ENCODE measurements at regions not wholly inside any gene's neighbourhood (a gene's known extent, or its start where the extent isn't known, plus 50 kb on each side); places are given as distances from the start of the nearest gene placed in this dataset.

DNA sequence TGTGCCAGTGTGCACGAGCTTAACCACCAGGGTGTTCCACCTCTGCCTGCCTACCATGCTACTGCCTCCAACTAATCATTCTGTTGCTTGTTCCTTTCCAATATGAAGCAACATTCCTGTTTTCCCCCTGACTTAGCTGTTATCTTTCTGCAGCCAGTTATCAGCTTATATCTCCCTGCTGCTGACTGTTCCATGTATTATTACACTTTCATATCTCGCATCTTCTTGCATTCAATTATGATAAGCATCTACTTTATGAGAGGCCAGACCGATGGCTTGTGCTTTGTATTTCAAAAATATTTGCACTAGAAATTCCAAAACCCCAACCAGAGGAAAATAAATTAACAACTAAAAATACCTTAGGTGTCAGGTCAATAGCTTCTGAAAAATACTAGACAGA is 394.0 kb upstream of the BRINP1 start:
- Histone ChIP-seq H3K27ac (no peak overlapping the region), H3K4me1 (no peaks in the 10 kb centered on the region), H3K9me3 (no peaks in the 10 kb centered on the region), H3K27me3 (ENCODE audit: insufficient read depth in 3 of 3, low read length in 2 of 3) (peaks cover 0 to 4% (median 0%) of the 10 kb centered on the region in 3 donors), H3K36me3 (ENCODE audit: insufficient read depth in 1 of 2, low read depth in 1 of 2) (no peaks in the 10 kb centered on the region), H3K4me3 (no peak overlapping the region)
- DNase-seq = no peak
- intact Hi-C loops (cut with DNase I) = no loop called here
- TF ChIP-seq, protein P1, sequence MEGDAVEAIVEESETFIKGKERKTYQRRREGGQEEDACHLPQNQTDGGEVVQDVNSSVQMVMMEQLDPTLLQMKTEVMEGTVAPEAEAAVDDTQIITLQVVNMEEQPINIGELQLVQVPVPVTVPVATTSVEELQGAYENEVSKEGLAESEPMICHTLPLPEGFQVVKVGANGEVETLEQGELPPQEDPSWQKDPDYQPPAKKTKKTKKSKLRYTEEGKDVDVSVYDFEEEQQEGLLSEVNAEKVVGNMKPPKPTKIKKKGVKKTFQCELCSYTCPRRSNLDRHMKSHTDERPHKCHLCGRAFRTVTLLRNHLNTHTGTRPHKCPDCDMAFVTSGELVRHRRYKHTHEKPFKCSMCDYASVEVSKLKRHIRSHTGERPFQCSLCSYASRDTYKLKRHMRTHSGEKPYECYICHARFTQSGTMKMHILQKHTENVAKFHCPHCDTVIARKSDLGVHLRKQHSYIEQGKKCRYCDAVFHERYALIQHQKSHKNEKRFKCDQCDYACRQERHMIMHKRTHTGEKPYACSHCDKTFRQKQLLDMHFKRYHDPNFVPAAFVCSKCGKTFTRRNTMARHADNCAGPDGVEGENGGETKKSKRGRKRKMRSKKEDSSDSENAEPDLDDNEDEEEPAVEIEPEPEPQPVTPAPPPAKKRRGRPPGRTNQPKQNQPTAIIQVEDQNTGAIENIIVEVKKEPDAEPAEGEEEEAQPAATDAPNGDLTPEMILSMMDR (IDR thresholded peaks at IDR 0.05) = no peak
- no peak for ATAC-seq
- WGBS, 3 donors = 65 to 82% (median 69%) methylated on average over 3 of the region's 3 CpGs

DNA sequence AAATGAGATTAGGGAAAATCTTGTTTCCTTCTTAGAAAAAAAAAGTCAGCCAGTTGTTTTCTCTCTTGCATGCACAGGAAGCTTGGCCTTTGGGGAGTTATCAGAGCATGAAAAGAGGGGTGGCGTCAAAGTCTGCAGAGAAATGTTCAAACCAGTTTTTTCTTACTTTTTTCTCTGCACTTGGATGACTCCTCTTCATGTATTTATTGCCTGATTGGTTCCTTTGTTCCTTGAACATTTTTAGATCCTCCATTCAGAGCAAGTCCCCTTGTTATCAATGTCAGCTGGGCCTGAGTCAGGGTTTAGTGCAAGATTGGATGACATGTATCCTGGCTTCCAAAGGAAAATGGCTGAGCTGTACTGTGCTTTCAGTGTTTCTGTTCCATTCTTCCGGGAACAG is 392.6 kb upstream of the BRINP1 start:
- peaks cover 0 to 4% (median 0%) of the 10 kb centered on the region in 3 donors for H3K27me3 ChIP-seq (ENCODE audit: insufficient read depth in 3 of 3, low read length in 2 of 3)
- H3K27ac ChIP-seq = no peak overlapping the region
- ATAC-seq = no peak
- no peaks in the 10 kb centered on the region for H3K9me3 ChIP-seq
- H3K36me3 ChIP-seq (ENCODE audit: insufficient read depth in 1 of 2, low read depth in 1 of 2) = no peaks in the 10 kb centered on the region
- TF ChIP-seq, protein P1 (IDR thresholded peaks at IDR 0.05) = no peak
- DNase-seq = no peak
- intact Hi-C loops (cut with DNase I) = no loop called here
- WGBS, 3 donors = 74 to 79% (median 75%) methylated on average over 2 of the region's 2 CpGs
- no peaks in the 10 kb centered on the region for H3K4me1 ChIP-seq
- no peak overlapping the region for H3K4me3 ChIP-seq

DNA sequence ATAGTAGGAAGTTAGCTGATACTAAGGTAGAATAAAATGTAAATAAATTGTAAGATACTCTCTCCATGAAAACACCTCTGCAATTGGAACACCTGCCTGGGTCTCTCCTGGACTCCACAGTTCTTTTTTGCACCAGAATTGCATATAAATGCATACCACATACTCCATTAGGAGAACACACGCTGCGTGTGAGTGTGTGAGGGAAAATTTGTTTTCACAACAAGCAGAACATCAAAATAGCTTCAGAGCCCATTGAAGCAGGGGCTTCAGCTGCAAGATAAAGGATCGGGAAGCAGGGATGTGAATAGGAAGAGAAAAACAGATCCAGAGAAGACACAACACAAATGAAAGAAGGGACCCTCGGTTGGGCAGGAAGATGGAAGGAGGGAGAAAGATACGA is 389.8 kb upstream of the BRINP1 start:
- H3K4me3 ChIP-seq = no peak overlapping the region
- no peaks in the 10 kb centered on the region for H3K9me3 ChIP-seq
- H3K27ac ChIP-seq = no peak overlapping the region
- intact Hi-C loops (cut with DNase I) = loop anchor here in 1 of 2 donors (10.0 kb wide), 1 partner anchor 104 kb away; no protein-coding TSS in a partner anchor
- no peak for ATAC-seq
- TF ChIP-seq, protein P1 (IDR thresholded peaks at IDR 0.05) = no peak
- DNase-seq = no peak
- H3K36me3 ChIP-seq (ENCODE audit: insufficient read depth in 1 of 2, low read depth in 1 of 2) = no peaks in the 10 kb centered on the region
- WGBS, 3 donors = 28 to 42% (median 32%) methylated on average over 5 of the region's 5 CpGs
- H3K27me3 ChIP-seq (ENCODE audit: insufficient read depth in 3 of 3, low read length in 2 of 3) = peaks cover 0 to 4% (median 0%) of the 10 kb centered on the region in 3 donors
- no peaks in the 10 kb centered on the region for H3K4me1 ChIP-seq

DNA sequence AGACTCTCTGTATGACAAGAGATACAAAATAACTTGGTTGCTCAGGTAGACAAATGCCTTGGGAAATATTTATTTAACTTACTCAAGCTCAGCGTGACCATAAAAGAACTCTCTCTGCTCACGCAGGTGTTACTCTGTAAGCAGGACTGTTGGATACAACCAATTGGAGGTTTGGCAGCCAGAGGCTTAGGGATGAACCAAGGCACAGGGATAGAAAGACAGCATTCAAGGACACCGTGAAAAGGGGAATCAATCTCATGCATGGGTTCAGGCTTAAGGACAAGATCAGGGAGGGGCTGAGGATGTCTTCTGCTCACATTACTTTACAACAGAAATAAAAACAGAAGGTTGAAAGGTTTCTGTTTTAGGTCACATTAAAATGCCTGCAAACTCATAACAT is 389.0 kb upstream of the BRINP1 start:
- no peaks in the 10 kb centered on the region for H3K9me3 ChIP-seq
- H3K4me1 ChIP-seq = no peaks in the 10 kb centered on the region
- DNase-seq (no peak), ATAC-seq (no peak)
- no peak overlapping the region for H3K27ac ChIP-seq
- WGBS, 3 donors = 38 to 59% (median 39%) methylated on average over 3 of the region's 3 CpGs
- TF ChIP-seq, protein P1 (IDR thresholded peaks at IDR 0.05) = no peak
- peaks cover 0 to 4% (median 0%) of the 10 kb centered on the region in 3 donors for H3K27me3 ChIP-seq (ENCODE audit: insufficient read depth in 3 of 3, low read length in 2 of 3)
- intact Hi-C loops (cut with DNase I) = loop anchor here in 1 of 2 donors (10.0 kb wide), 1 partner anchor 103 kb away; no protein-coding TSS in a partner anchor
- H3K4me3 ChIP-seq = no peak overlapping the region
- H3K36me3 ChIP-seq (ENCODE audit: insufficient read depth in 1 of 2, low read depth in 1 of 2) = no peaks in the 10 kb centered on the region

DNA sequence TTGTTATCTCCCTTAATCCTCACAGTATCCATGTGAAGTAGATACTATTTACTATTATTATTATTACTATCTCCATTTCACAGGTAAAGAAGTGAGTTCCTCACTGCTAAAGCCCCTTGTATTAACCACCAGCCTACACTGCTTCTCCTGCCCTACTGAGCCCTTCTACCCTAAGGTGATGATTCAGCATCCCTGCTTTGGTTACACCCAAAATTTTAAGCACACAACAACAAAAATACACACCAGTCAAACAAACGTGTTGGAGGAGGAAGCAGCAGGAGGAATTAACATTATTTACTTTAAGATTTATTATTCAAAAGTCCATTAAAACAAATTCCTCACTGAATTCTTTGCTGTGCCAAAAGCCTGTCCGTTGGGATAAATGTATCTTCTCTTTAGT is 370.2 kb upstream of the BRINP1 start:
- ATAC-seq (no peak), DNase-seq (no peak)
- peaks cover 6% of the 10 kb centered on the region for H3K9me3 ChIP-seq
- intact Hi-C loops (cut with DNase I) = no loop called here
- no peak overlapping the region for H3K27ac ChIP-seq
- TF ChIP-seq, protein P1 (IDR thresholded peaks at IDR 0.05) = no peak
- 36 to 41% (median 38%) methylated on average over 2 of the region's 2 CpGs for WGBS, 3 donors
- H3K27me3 ChIP-seq (ENCODE audit: insufficient read depth in 3 of 3, low read length in 2 of 3) = no peaks in the 10 kb centered on the region
- H3K4me3 ChIP-seq = no peak overlapping the region
- H3K36me3 ChIP-seq (ENCODE audit: insufficient read depth in 1 of 2, low read depth in 1 of 2) = no peaks in the 10 kb centered on the region
- no peaks in the 10 kb centered on the region for H3K4me1 ChIP-seq

Measured in psoas muscle (tissue), 7 donors.